ENCODE measurements at regions not wholly inside any gene's neighbourhood (a gene's known extent, or its start where the extent isn't known, plus 50 kb on each side); places are given as distances from the start of the nearest gene placed in this dataset.

- peaks cover 10 to 34% (median 28%) of the 10 kb centered on the region in 3 donors for H3K9me3 Mint-ChIP-seq
- WGBS (ENCODE audit: insufficient coverage) = no CpG with 5 or more reads among the region's 2 CpGs
- POLR2A ChIA-PET = no interaction called here
These were observed 1176.1 kb downstream of the CDH9 start for GRCh38 chr5:25862276-25862675.

GRCh38 chr5:25858019-25858418 lies 1180.4 kb downstream of the CDH9 start:
- Histone ChIP-seq H3K9me3 (no peaks in the 10 kb centered on the region), H3K36me3 (ENCODE audit: control insufficient read depth in 2 of 2, extremely low read depth in 1 of 2, insufficient read depth in 1 of 2, low read length in 1 of 2) (no peaks in the 10 kb centered on the region), H3K27me3 (replicated peaks in 1 of 2; ENCODE audit: control insufficient read depth in 2 of 2, extremely low read depth in 1 of 2, insufficient read depth in 2 of 2, low read length in 1 of 2) (no peaks in the 10 kb centered on the region), H3K4me1 (ENCODE audit: control insufficient read depth in 1 of 2, extremely low read depth in 1 of 2, insufficient read depth in 2 of 2, low read length in 2 of 2) (no peaks in the 10 kb centered on the region), H3K27ac (ENCODE audit: low read length) (no peak overlapping the region), H3K4me3 (ENCODE audit: control insufficient read depth in 1 of 2, extremely low read depth in 1 of 2, low read length in 1 of 2) (no peak overlapping the region)
- ChIA-PET CTCF (no interaction called here), POLR2A (no interaction called here)
- DNase-seq (no peak), ATAC-seq (replicated peaks in 1 of 4) (no peak)
- H3K27me3 Mint-ChIP-seq = no peaks in the 10 kb centered on the region
- H3K4me1 Mint-ChIP-seq = no peaks in the 10 kb centered on the region
- peaks cover 11 to 32% (median 22%) of the 10 kb centered on the region in 3 donors for H3K9me3 Mint-ChIP-seq
- WGBS (ENCODE audit: insufficient coverage) = 60% methylated on average over 1 of the region's 6 CpGs
- H3K36me3 Mint-ChIP-seq = no peaks in the 10 kb centered on the region
- H3K27ac Mint-ChIP-seq = no peak overlapping the region
- no peak overlapping the region for H3K4me3 Mint-ChIP-seq

More at GRCh38 chr5:25862276-25862675, 1176.1 kb downstream of the CDH9 start:
- H3K4me1 ChIP-seq (ENCODE audit: control insufficient read depth in 1 of 2, extremely low read depth in 1 of 2, insufficient read depth in 2 of 2, low read length in 2 of 2) = no peaks in the 10 kb centered on the region
- H3K9me3 ChIP-seq = no peaks in the 10 kb centered on the region
- H3K4me1 Mint-ChIP-seq = no peaks in the 10 kb centered on the region
- no peak for DNase-seq
- H3K4me3 ChIP-seq (ENCODE audit: control insufficient read depth in 1 of 2, extremely low read depth in 1 of 2, low read length in 1 of 2) = no peak overlapping the region
- CTCF ChIA-PET = no interaction called here
- no peak for ATAC-seq (replicated peaks in 1 of 4)
- no peak overlapping the region for H3K27ac ChIP-seq (ENCODE audit: low read length)
- H3K36me3 Mint-ChIP-seq = no peaks in the 10 kb centered on the region
- no peak overlapping the region for H3K4me3 Mint-ChIP-seq
- H3K27me3 Mint-ChIP-seq = no peaks in the 10 kb centered on the region
- H3K36me3 ChIP-seq (ENCODE audit: control insufficient read depth in 2 of 2, extremely low read depth in 1 of 2, insufficient read depth in 1 of 2, low read length in 1 of 2) = no peaks in the 10 kb centered on the region
- no peaks in the 10 kb centered on the region for H3K27me3 ChIP-seq (replicated peaks in 1 of 2; ENCODE audit: control insufficient read depth in 2 of 2, extremely low read depth in 1 of 2, insufficient read depth in 2 of 2, low read length in 1 of 2)
- H3K27ac Mint-ChIP-seq = no peak overlapping the region

- Histone ChIP-seq H3K4me3 (ENCODE audit: control insufficient read depth in 1 of 2, extremely low read depth in 1 of 2, low read length in 1 of 2) (no peak overlapping the region), H3K27me3 (replicated peaks in 1 of 2; ENCODE audit: control insufficient read depth in 2 of 2, extremely low read depth in 1 of 2, insufficient read depth in 2 of 2, low read length in 1 of 2) (no peaks in the 10 kb centered on the region), H3K9me3 (no peaks in the 10 kb centered on the region), H3K27ac (ENCODE audit: low read length) (no peak overlapping the region), H3K36me3 (ENCODE audit: control insufficient read depth in 2 of 2, extremely low read depth in 1 of 2, insufficient read depth in 1 of 2, low read length in 1 of 2) (no peaks in the 10 kb centered on the region), H3K4me1 (ENCODE audit: control insufficient read depth in 1 of 2, extremely low read depth in 1 of 2, insufficient read depth in 2 of 2, low read length in 2 of 2) (no peaks in the 10 kb centered on the region)
- Mint-ChIP-seq H3K27me3 (no peaks in the 10 kb centered on the region), H3K36me3 (no peaks in the 10 kb centered on the region), H3K4me3 (no peak overlapping the region), H3K9me3 (peaks cover 6 to 20% (median 20%) of the 10 kb centered on the region in 3 donors), H3K4me1 (no peaks in the 10 kb centered on the region), H3K27ac (no peak overlapping the region)
- ATAC-seq (replicated peaks in 1 of 4) (no peak), DNase-seq (no peak)
- POLR2A ChIA-PET = no interaction called here
- WGBS (ENCODE audit: insufficient coverage) = 69% methylated on average over 9 of the region's 9 CpGs
- CTCF ChIA-PET = no interaction called here
These were observed 1187.1 kb downstream of the CDH9 start for GRCh38 chr5:25851301-25851700.

- WGBS (ENCODE audit: insufficient coverage) = 100% methylated on average over 1 of the region's 5 CpGs
- CTCF ChIA-PET = no interaction called here
These were observed 1187.8 kb downstream of the CDH9 start for GRCh38 chr5:25850581-25850980.

GRCh38 chr5:25849270-25849669 lies 1189.1 kb downstream of the CDH9 start:
- Histone ChIP-seq H3K27me3 (replicated peaks in 1 of 2; ENCODE audit: control insufficient read depth in 2 of 2, extremely low read depth in 1 of 2, insufficient read depth in 2 of 2, low read length in 1 of 2) (no peaks in the 10 kb centered on the region), H3K4me3 (ENCODE audit: control insufficient read depth in 1 of 2, extremely low read depth in 1 of 2, low read length in 1 of 2) (no peak overlapping the region), H3K9me3 (no peaks in the 10 kb centered on the region), H3K27ac (ENCODE audit: low read length) (no peak overlapping the region), H3K36me3 (ENCODE audit: control insufficient read depth in 2 of 2, extremely low read depth in 1 of 2, insufficient read depth in 1 of 2, low read length in 1 of 2) (no peaks in the 10 kb centered on the region), H3K4me1 (ENCODE audit: control insufficient read depth in 1 of 2, extremely low read depth in 1 of 2, insufficient read depth in 2 of 2, low read length in 2 of 2) (no peaks in the 10 kb centered on the region)
- H3K4me1 Mint-ChIP-seq = no peaks in the 10 kb centered on the region
- no peak overlapping the region for H3K27ac Mint-ChIP-seq
- CTCF ChIA-PET = no interaction called here
- no peaks in the 10 kb centered on the region for H3K36me3 Mint-ChIP-seq
- DNase-seq (no peak), ATAC-seq (replicated peaks in 1 of 4) (no peak)
- no peak overlapping the region for H3K4me3 Mint-ChIP-seq
- no peaks in the 10 kb centered on the region for H3K27me3 Mint-ChIP-seq
- POLR2A ChIA-PET = no interaction called here
- WGBS (ENCODE audit: insufficient coverage) = no CpG with 5 or more reads among the region's 2 CpGs
- H3K9me3 Mint-ChIP-seq = peaks cover 3 to 27% (median 27%) of the 10 kb centered on the region in 3 donors

More at GRCh38 chr5:25850581-25850980, 1187.8 kb downstream of the CDH9 start:
- DNase-seq (no peak), ATAC-seq (replicated peaks in 1 of 4) (no peak)
- H3K27ac ChIP-seq (ENCODE audit: low read length) = no peak overlapping the region
- Mint-ChIP-seq H3K27me3 (no peaks in the 10 kb centered on the region), H3K36me3 (no peaks in the 10 kb centered on the region), H3K27ac (no peak overlapping the region), H3K9me3 (peaks cover 3 to 24% (median 22%) of the 10 kb centered on the region in 3 donors), H3K4me3 (no peak overlapping the region), H3K4me1 (no peaks in the 10 kb centered on the region)
- no peaks in the 10 kb centered on the region for H3K9me3 ChIP-seq
- no peaks in the 10 kb centered on the region for H3K4me1 ChIP-seq (ENCODE audit: control insufficient read depth in 1 of 2, extremely low read depth in 1 of 2, insufficient read depth in 2 of 2, low read length in 2 of 2)
- no peaks in the 10 kb centered on the region for H3K27me3 ChIP-seq (replicated peaks in 1 of 2; ENCODE audit: control insufficient read depth in 2 of 2, extremely low read depth in 1 of 2, insufficient read depth in 2 of 2, low read length in 1 of 2)
- no peaks in the 10 kb centered on the region for H3K36me3 ChIP-seq (ENCODE audit: control insufficient read depth in 2 of 2, extremely low read depth in 1 of 2, insufficient read depth in 1 of 2, low read length in 1 of 2)
- POLR2A ChIA-PET = no interaction called here
- no peak overlapping the region for H3K4me3 ChIP-seq (ENCODE audit: control insufficient read depth in 1 of 2, extremely low read depth in 1 of 2, low read length in 1 of 2)

- Mint-ChIP-seq H3K9me3 (peaks cover 10 to 11% (median 11%) of the 10 kb centered on the region in 3 donors), H3K27ac (no peak overlapping the region), H3K36me3 (no peaks in the 10 kb centered on the region), H3K27me3 (no peaks in the 10 kb centered on the region), H3K4me3 (no peak overlapping the region), H3K4me1 (no peaks in the 10 kb centered on the region)
- H3K4me3 ChIP-seq (ENCODE audit: control insufficient read depth in 1 of 2, extremely low read depth in 1 of 2, low read length in 1 of 2) = no peak overlapping the region
- no peak overlapping the region for H3K27ac ChIP-seq (ENCODE audit: low read length)
- ATAC-seq (replicated peaks in 1 of 4) (no peak), DNase-seq (no peak)
- H3K4me1 ChIP-seq (ENCODE audit: control insufficient read depth in 1 of 2, extremely low read depth in 1 of 2, insufficient read depth in 2 of 2, low read length in 2 of 2) = no peaks in the 10 kb centered on the region
- CTCF ChIA-PET = no interaction called here
- H3K9me3 ChIP-seq = no peaks in the 10 kb centered on the region
- POLR2A ChIA-PET = no interaction called here
- H3K27me3 ChIP-seq (replicated peaks in 1 of 2; ENCODE audit: control insufficient read depth in 2 of 2, extremely low read depth in 1 of 2, insufficient read depth in 2 of 2, low read length in 1 of 2) = no peaks in the 10 kb centered on the region
- WGBS (ENCODE audit: insufficient coverage) = 85% methylated on average over 13 of the region's 22 CpGs
- no peaks in the 10 kb centered on the region for H3K36me3 ChIP-seq (ENCODE audit: control insufficient read depth in 2 of 2, extremely low read depth in 1 of 2, insufficient read depth in 1 of 2, low read length in 1 of 2)
These were observed 1178.6 kb upstream of the CDH10 start for GRCh38 chr5:25823330-25823873.

Measured in T-cell (primary cell).